MCF 10A (cell line): ENCODE measurements at regions not wholly inside any gene's neighbourhood (a gene's known extent, or its start where the extent isn't known, plus 50 kb on each side); places are given as distances from the start of the nearest gene placed in this dataset.
A peak's percentile ranks its signal among the peaks of the same experiment; 100 is the strongest.

ENCODE experiments used
- BruUV-seq: library from RNA; stranded (reverse); fragments of 400-500 nt; replicated peaks from 2 replicates; lab custom pipeline; 2021; lab: Mats Ljungman, UMichigan
- CTCF ChIA-PET: fragments of 300-600 bp; sonication (Branson Sonifier 250); formaldehyde crosslinking; extraction: SDS; loops from one replicate; lab custom pipeline; 2021; ENCODE audit warnings: antibody characterized with exemption, inconsistent platforms; lab: Yijun Ruan, JAX
- POLR2A ChIA-PET: fragments of 300-600, 350-650 bp; sonication (Branson Sonifier 250); formaldehyde crosslinking; extraction: SDS; loops from one replicate; lab custom pipeline; 2020; ENCODE audit warnings: antibody characterized with exemption, inconsistent platforms; lab: Yijun Ruan, JAX
- DNase-seq: peaks from one replicate; pipeline ENCODE4 v3.0.0-alpha.2; 2018; ENCODE audit not compliant: unreplicated experiment
- H3K27ac Mint-ChIP-seq: one replicate; pipeline ENCODE4 v1.8.0; 2022; ENCODE audit warnings: mild to moderate bottlenecking, low read depth, mixed read lengths; ENCODE audit not compliant: unreplicated experiment
- H3K27me3 Mint-ChIP-seq: one replicate; pipeline ENCODE4 v1.8.0; 2022; ENCODE audit warnings: mixed read lengths; ENCODE audit not compliant: insufficient read depth, unreplicated experiment
- H3K36me3 Mint-ChIP-seq: one replicate; pipeline ENCODE4 v1.8.0; 2022; ENCODE audit warnings: mild to moderate bottlenecking, moderate library complexity, mixed read lengths; ENCODE audit not compliant: insufficient read depth, unreplicated experiment
- H3K4me1 Mint-ChIP-seq: one replicate; pipeline ENCODE4 v1.8.0; 2022; ENCODE audit warnings: mixed read lengths; ENCODE audit not compliant: insufficient read depth, unreplicated experiment
- H3K4me3 Mint-ChIP-seq: one replicate; pipeline ENCODE4 v1.8.0; 2022; ENCODE audit warnings: mild to moderate bottlenecking, moderate library complexity, mixed read lengths; ENCODE audit not compliant: unreplicated experiment
- H3K9me3 Mint-ChIP-seq: one replicate; pipeline ENCODE4 v1.8.0; 2022; ENCODE audit warnings: mixed read lengths; ENCODE audit not compliant: unreplicated experiment
- intact Hi-C: fragments of 100-400 bp; cut with micrococcal nuclease; formaldehyde crosslinking; loops from 2 replicates; pipeline ENCODE4 v1.14.1; 2022
- TF ChIP-seq, protein P1 (sequence below): fragments of 200-600 bp; IDR thresholded peaks from one replicate; pipeline ENCODE4 v1.8.0; 2022; ENCODE audit warnings: antibody characterized with exemption, mild to moderate bottlenecking; ENCODE audit not compliant: unreplicated experiment

DNA sequence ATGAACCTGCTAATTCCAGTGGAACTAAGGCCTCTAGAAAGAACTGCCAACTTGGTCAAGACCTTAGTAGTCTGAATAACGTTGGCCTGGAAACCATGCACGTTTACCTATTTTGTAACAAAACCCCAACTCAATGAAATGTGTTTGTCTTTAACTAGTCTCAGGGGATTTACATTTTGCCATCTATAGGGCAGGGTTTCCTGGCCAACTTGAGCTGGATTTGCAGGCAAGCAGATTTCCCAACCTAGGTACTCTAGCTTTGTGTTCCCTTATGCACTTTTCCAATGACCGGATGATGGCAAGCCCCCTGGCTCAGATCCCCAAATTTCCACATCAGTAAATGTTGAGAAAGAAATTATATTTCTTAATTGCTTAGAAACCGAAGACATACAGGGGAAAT is 114.5 kb downstream of the IRS2 start:
- ChIA-PET CTCF (no interaction called here), POLR2A (no interaction called here)
- Mint-ChIP-seq H3K27me3 (no peaks in the 10 kb centered on the region), H3K27ac (no peak overlapping the region), H3K4me3 (no peak overlapping the region), H3K4me1 (no peaks in the 10 kb centered on the region), H3K9me3 (no peaks in the 10 kb centered on the region), H3K36me3 (no peaks in the 10 kb centered on the region)
- DNase-seq, result peak; percentile 45
- BruUV-seq, result no TSS peak
- intact Hi-C loops, result no loop called here
- TF ChIP-seq, protein P1, sequence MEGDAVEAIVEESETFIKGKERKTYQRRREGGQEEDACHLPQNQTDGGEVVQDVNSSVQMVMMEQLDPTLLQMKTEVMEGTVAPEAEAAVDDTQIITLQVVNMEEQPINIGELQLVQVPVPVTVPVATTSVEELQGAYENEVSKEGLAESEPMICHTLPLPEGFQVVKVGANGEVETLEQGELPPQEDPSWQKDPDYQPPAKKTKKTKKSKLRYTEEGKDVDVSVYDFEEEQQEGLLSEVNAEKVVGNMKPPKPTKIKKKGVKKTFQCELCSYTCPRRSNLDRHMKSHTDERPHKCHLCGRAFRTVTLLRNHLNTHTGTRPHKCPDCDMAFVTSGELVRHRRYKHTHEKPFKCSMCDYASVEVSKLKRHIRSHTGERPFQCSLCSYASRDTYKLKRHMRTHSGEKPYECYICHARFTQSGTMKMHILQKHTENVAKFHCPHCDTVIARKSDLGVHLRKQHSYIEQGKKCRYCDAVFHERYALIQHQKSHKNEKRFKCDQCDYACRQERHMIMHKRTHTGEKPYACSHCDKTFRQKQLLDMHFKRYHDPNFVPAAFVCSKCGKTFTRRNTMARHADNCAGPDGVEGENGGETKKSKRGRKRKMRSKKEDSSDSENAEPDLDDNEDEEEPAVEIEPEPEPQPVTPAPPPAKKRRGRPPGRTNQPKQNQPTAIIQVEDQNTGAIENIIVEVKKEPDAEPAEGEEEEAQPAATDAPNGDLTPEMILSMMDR, result no peak

DNA sequence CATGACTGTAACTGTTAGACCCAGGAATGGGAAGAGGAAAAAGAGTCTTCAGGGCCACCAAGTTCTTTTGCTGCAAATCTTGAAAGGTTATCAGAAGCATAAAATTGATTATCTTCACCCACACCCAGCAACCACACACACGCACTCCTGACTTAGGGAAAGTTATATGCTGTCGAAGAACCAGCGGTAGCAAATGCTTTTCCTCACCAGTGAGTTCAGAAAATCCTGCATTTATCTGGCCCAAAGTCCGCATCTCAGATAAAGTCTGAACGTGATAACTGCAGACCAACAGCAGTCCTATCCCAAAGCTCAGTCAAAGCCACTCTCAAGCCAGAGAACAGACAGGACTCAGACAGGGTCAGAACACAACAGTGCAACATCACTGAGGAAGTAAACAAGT is 115.6 kb downstream of the IRS2 start:
- CTCF ChIA-PET, result no interaction called here
- intact Hi-C loops, result no loop called here
- TF ChIP-seq, protein P1, result no peak
- H3K27me3 Mint-ChIP-seq, result no peaks in the 10 kb centered on the region
- POLR2A ChIA-PET, result no interaction called here
- no peak for DNase-seq
- no peaks in the 10 kb centered on the region for H3K36me3 Mint-ChIP-seq
- no peak overlapping the region for H3K27ac Mint-ChIP-seq
- H3K9me3 Mint-ChIP-seq, result no peaks in the 10 kb centered on the region
- no TSS peak for BruUV-seq
- H3K4me1 Mint-ChIP-seq, result no peaks in the 10 kb centered on the region
- no peak overlapping the region for H3K4me3 Mint-ChIP-seq

DNA sequence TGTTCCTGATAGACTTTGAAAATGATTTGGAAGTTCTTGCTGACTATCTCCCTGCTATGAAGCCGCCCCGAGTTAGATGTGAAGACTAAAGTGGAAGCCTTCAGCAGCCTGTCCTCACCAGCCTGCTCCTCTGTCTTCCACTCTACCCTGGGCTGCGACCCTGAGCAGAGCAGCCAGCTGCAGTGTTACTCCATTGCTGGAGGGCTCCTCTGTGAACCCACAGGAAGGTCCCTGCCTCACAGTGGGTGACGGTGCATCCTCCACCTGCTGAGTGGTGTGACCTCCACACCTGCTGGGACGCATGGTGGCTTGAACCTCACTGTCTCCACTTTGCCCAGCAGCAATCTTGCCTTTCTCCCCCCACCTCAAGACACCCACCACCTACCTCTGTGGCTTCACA is 116.4 kb downstream of the IRS2 start:
- no TSS peak for BruUV-seq
- CTCF ChIA-PET, result no interaction called here
- TF ChIP-seq, protein P1, result no peak
- H3K36me3 Mint-ChIP-seq, result no peaks in the 10 kb centered on the region
- no peaks in the 10 kb centered on the region for H3K9me3 Mint-ChIP-seq
- no peaks in the 10 kb centered on the region for H3K27me3 Mint-ChIP-seq
- no peak overlapping the region for H3K4me3 Mint-ChIP-seq
- POLR2A ChIA-PET, result interaction anchor here (0.5 kb wide), 1 partner anchor 399 kb away, joined by 3 read pairs; no protein-coding TSS in a partner anchor
- no peak overlapping the region for H3K27ac Mint-ChIP-seq
- no peak for DNase-seq
- intact Hi-C loops, result no loop called here
- H3K4me1 Mint-ChIP-seq, result no peaks in the 10 kb centered on the region

GRCh38 chr13:109669234-109669612 is 117.2 kb downstream of the IRS2 start:
- intact Hi-C loops, result no loop called here
- Mint-ChIP-seq H3K36me3 (no peaks in the 10 kb centered on the region), H3K27ac (no peak overlapping the region), H3K9me3 (no peaks in the 10 kb centered on the region), H3K4me3 (no peak overlapping the region), H3K4me1 (no peaks in the 10 kb centered on the region), H3K27me3 (no peaks in the 10 kb centered on the region)
- BruUV-seq, result no TSS peak
- ChIA-PET POLR2A (interaction anchor here (0.5 to 0.6 kb wide), 2 partner anchors 294 to 399 kb away, joined by 3 read pairs; no protein-coding TSS in a partner anchor), CTCF (no interaction called here)
- DNase-seq, result no peak
- TF ChIP-seq, protein P1, result no peak
